HepG2 (cell line): ENCODE measurements at regions not wholly inside any gene's neighbourhood (a gene's known extent, or its start where the extent isn't known, plus 50 kb on each side); places are given as distances from the start of the nearest gene placed in this dataset.

ENCODE experiments used
- ATAC-seq: fragments of 200-7000 bp; cut with Tn5 transposase; 3 replicates; pipeline ENCODE4 v1.9.1; 2020; ENCODE audit warnings: mild to moderate bottlenecking, moderate library complexity
- BruUV-seq: library from RNA; stranded (reverse); fragments of 400-500 nt; replicated peaks from 2 replicates; lab custom pipeline; 2021; lab: Mats Ljungman, UMichigan
- CTCF ChIA-PET: fragments of 300-600 bp; formaldehyde crosslinking; extraction: SDS; loops from one replicate; lab custom pipeline; 2021; ENCODE audit warnings: low total read pairs, inconsistent platforms, low intra/inter-chr PET ratio; lab: Yijun Ruan, JAX
- POLR2A ChIA-PET: fragments of 350-600 bp; sonication (Branson Sonifier 250); formaldehyde crosslinking; loops from one replicate; lab custom pipeline; 2020; ENCODE audit warnings: antibody characterized with exemption, inconsistent platforms; lab: Yijun Ruan, JAX
- DNase-seq: peaks from one replicate; pipeline ENCODE4 v3.0.0-alpha.2; 2015; ENCODE audit warnings: low spot score
- FAIRE-seq: peaks from 3 replicates; lab custom pipeline; 2011; peaks lifted over from hg19 to GRCh38; lab: Jason Lieb, UNC
- H2AFZ ChIP-seq: one replicate; pipeline ENCODE4 v1.6.1; 2011; ENCODE audit warnings: low read length, inconsistent platforms
- H3K27ac ChIP-seq: fragments of 300-600 bp; 3 replicates; pipeline ENCODE4 v1.8.0; 2011; ENCODE audit warnings: mixed run types, mild to moderate bottlenecking, mixed read lengths, low read length, inconsistent platforms; ENCODE audit not compliant: insufficient read depth; ENCODE audit errors: extremely low read length
- H3K27me3 ChIP-seq, 2 experiments: fragments of 200-600 bp in 1 of 2; 2 replicates in 1 of 2; 3 replicates in 1 of 2; pipeline versions ENCODE4 v1.6.0 to v1.8.0; 2011; ENCODE audit warnings: low read length in 2 of 2, mild to moderate bottlenecking in 2 of 2, moderate library complexity in 2 of 2, inconsistent platforms in 1 of 2; ENCODE audit not compliant: insufficient read depth in 2 of 2, control insufficient read depth in 1 of 2
- H3K36me3 ChIP-seq, 2 experiments: fragments of 200-600 bp in 1 of 2; replicated peaks in 1 of 2; 2 replicates in 1 of 2; 3 replicates in 1 of 2; pipeline versions ENCODE4 v1.5.1 to v1.8.0; 2011; ENCODE audit warnings: low read length in 2 of 2, inconsistent platforms in 1 of 2; ENCODE audit not compliant: insufficient read depth in 2 of 2, control insufficient read depth in 1 of 2
- H3K4me1 ChIP-seq: 2 replicates; pipeline ENCODE4 v1.5.1; 2012; ENCODE audit warnings: low read length, inconsistent platforms; ENCODE audit not compliant: insufficient read depth
- H3K4me2 ChIP-seq: 2 replicates; pipeline ENCODE4 v1.6.0; 2011; ENCODE audit warnings: low read depth, low read length, inconsistent platforms
- H3K4me3 ChIP-seq, 3 experiments: fragments of 200-600 bp in 1 of 3; sonication (generic), shearing (Covaris generic) in 1 of 3; replicated peaks in 1 of 3; 2 replicates each; pipeline ENCODE4 v1.5.1; 2011 to 2016; ENCODE audit warnings: low read length in 3 of 3, inconsistent platforms in 2 of 3, low read depth in 2 of 3, mild to moderate bottlenecking in 2 of 3, control low read depth in 1 of 3, mixed read lengths in 1 of 3; ENCODE audit not compliant: insufficient read depth in 1 of 3
- H3K79me2 ChIP-seq: one replicate; pipeline ENCODE4 v1.6.1; 2011; ENCODE audit warnings: low read length, inconsistent platforms; ENCODE audit not compliant: insufficient read depth
- H3K9ac ChIP-seq: 2 replicates; pipeline ENCODE4 v1.6.0; 2011; ENCODE audit warnings: mild to moderate bottlenecking, low read depth, low read length, inconsistent platforms; ENCODE audit not compliant: insufficient read depth
- H3K9me3 ChIP-seq: 2 replicates; pipeline ENCODE4 v1.5.1; 2012; ENCODE audit warnings: mild to moderate bottlenecking, low read length
- H4K20me1 ChIP-seq: 2 replicates; pipeline ENCODE4 v1.6.0; 2011; ENCODE audit warnings: inconsistent platforms, mild to moderate bottlenecking, low read length, moderate library complexity; ENCODE audit not compliant: insufficient read depth
- CERS6 ChIP-seq: sonication (generic); formaldehyde crosslinking; IDR thresholded peaks from 2 replicates; pipeline ENCODE4 v1.5.0; 2020; ENCODE audit warnings: missing genetic modification reagents
- ETV5 ChIP-seq: IDR thresholded peaks from 2 replicates; pipeline ENCODE4 v1.6.1; 2018; ENCODE audit warnings: missing biosample characterization, missing genetic modification reagents, inconsistent platforms, borderline replicate concordance
- PRDM10 ChIP-seq: sonication (generic); formaldehyde crosslinking; IDR thresholded peaks from 2 replicates; pipeline ENCODE4 v1.4.0; 2020; ENCODE audit warnings: low read depth, missing genetic modification reagents
- TBP ChIP-seq: sonication (generic); formaldehyde crosslinking; IDR thresholded peaks from 2 replicates; pipeline ENCODE4 v1.5.0; 2020; ENCODE audit warnings: missing genetic modification reagents
- ZNF792 ChIP-seq: IDR thresholded peaks from 2 replicates; pipeline ENCODE4 v1.6.1; 2016
- WGBS: methylation state at CpG from one replicate; pipeline ENCODE4 v1.1.6; 2017; ENCODE audit warnings: low lambda C conversion rate; 5-methylcytosine and 5-hydroxymethylcytosine counted together
- in situ Hi-C: cut with HindIII; loops from 2 replicates; pipeline ENCODE4 v1.10.0; 2017; ENCODE audit warnings: low pct_unique_long_range_greater_than_20kb; ENCODE audit not compliant: extremely low pct_ligation_motif_present
- intact Hi-C: fragments of 100-400 bp; cut with micrococcal nuclease; formaldehyde crosslinking; loops from one replicate; pipeline ENCODE4 v1.10.0; 2022; ENCODE audit not compliant: unreplicated experiment

DNA sequence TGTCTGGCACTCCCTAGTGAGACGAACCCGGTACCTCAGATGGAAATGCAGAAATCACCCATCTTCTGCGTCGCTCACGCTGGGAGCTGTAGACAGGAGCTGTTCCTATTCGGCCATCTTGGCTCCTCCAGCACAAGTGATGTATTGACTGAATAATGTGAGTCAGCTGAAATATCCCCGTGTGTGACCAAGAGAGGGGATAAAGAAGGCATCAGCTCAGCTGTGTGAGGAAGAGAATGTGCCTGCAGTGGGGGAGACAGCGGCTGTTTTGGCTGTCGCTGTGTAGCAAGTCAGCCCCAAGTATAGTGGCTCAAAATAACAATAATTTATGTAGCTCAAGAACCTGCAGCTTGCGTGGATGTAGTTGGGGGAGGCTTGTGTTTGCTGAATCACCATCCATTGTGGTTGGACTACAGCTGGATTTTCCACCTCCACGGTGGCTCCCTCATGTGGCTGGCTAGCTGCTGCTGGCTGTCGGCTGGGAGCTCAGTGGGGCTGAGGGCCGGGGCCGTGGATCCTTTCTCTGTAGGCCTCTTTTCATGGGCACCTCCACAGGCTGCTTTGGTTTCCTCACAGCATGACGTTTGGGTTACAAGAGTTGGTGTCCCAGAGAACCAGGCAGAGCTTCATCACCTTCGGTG, 434.5 kb downstream of the CCSER2 start:
- Histone ChIP-seq H4K20me1 (no peaks in the 10 kb centered on the region), H3K79me2 (no peaks in the 10 kb centered on the region), H2AFZ (no peak overlapping the region), H3K4me2 (no peak overlapping the region), H3K9ac (no peak overlapping the region), H3K36me3 (no peaks in the 10 kb centered on the region), H3K4me1 (peaks cover 20% of the 10 kb centered on the region), H3K27ac (no peak overlapping the region), H3K27me3 (no peaks in the 10 kb centered on the region; a peak in 1 of 5 replicates), H3K9me3 (no peaks in the 10 kb centered on the region), H3K4me3 (no peak overlapping the region; a peak in 1 of 6 replicates)
- WGBS, result 76% methylated on average over 12 of the region's 16 CpGs
- no peak for DNase-seq
- FAIRE-seq, result no peak
- in situ Hi-C loops, result no loop called here
- peak; percentile 91 for ATAC-seq
- intact Hi-C loops, result no loop called here
- TF ChIP-seq TBP (CRISPR knock-in tag) (no peak), CERS6 (no peak), ETV5 (CRISPR knock-in tag) (no peak), PRDM10 (CRISPR knock-in tag) (no peak), ZNF792 (no peak)
- ChIA-PET POLR2A (no interaction called here), CTCF (no interaction called here)
- BruUV-seq, result no TSS peak
